NCI-H748 (cell line): ENCODE measurements at regions not wholly inside any gene's neighbourhood (a gene's known extent, or its start where the extent isn't known, plus 50 kb on each side); places are given as distances from the start of the nearest gene placed in this dataset.

Experiments used
- DNase-seq: peaks from one replicate; lab custom pipeline; 2025; ENCODE audit not compliant: unreplicated experiment; lab: John Stamatoyannopoulos, UW

DNA sequence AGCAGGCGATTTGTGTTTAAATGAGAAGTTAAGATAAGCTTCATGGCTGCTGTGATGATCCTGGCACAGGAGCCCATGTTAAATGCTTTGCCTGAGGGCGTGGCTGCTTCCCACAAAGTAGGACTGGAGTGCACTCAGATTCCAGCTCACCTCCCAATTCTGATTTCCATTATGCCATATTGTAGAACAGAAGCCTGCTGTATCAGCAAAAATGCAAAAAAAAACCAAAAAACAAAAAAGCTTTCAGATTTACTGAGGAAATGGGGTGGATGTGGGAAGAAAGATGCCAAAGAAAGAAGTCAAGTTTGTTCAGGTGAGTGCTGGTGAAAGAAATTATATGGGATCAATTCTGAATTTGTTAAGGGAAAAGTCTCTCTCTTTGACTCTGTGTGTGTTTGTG lies 610.4 kb upstream of the NETO1 start:
- no peak for DNase-seq

DNA sequence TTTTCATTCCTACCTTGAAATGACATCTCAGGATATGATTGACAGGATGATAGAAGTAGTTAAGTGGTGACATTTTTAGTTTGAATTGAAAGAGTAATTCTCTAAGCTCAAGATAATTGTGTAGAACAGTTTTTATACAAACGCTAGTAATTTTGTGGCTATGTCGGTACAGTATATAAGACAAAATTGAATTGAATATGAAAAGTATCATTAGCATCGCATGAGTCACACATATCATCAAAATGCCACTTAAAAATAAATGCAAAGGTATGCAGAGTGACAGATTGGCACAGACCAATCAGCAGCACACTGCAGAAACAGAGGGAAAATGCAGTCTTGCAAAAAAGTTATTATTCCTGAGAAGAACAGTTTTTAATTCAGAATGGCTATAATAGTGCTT lies 608.2 kb upstream of the NETO1 start:
- no peak for DNase-seq

DNA sequence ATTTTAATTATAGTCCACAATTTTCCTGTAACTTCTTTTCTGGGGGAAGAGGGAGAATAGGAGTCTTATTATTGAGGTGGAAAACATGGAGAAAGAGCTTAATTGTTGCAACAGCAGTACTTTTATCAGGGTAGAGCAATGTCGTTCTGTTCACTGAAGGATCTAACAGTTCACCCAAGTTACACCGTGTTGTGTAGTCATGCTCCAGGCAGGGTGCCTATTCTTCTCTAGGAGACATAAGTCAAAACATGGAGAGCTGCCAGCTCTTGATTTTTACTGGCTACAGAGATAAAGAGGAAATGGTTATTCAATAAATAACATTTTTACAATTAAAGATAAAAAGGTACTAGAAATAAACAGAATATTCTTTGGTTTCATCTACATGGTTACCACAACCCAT lies 594.3 kb upstream of the NETO1 start:
- peak; percentile 6 for DNase-seq

DNA sequence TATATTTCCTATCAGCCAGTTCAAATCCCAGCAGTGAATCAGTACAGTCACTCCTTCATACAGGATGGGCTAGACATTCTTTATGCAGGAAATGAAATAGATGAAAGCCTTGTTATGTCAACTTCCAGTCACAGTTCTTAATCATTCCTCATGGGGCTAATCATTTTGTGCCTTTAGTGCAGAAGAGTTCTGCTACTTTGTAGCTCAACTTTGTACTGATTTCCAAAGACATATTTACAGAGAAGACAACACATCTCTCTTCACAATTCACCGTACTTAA lies 593.9 kb upstream of the NETO1 start:
- no peak for DNase-seq

DNA sequence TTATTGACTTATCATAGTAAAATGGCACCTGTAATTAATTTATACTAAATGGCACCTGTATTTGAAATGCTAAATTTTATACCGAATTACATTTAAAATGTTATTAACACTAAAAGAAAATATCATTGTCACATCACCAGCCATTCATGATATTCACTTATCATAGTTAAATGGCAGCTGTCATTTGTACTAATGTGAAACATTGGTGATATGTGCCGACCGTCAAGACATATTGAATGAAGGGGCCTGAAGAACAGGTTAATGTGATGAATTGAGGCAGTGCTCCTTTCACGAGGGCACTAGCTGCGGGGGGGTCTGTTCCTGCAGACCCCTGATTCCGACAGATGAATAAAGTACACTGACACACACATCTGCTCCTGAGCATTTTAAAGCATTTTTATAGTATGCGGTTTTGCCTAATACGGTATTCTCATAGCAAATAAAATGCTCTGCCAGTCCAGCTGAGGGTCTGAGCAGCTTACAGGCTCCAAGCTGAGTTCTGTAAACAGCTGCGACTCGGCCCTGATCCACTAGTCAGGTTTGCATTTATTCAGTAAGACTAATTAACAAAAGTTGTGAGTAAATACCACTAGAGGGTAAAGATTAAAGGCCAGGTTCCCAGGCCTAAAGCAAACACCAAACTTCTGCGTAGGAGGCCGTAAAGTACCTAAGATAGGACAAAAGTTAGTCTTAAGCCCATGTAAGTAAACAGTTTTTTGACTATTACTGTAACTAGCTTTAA lies 593.4 kb upstream of the NETO1 start:
- DNase-seq, result no peak

DNA sequence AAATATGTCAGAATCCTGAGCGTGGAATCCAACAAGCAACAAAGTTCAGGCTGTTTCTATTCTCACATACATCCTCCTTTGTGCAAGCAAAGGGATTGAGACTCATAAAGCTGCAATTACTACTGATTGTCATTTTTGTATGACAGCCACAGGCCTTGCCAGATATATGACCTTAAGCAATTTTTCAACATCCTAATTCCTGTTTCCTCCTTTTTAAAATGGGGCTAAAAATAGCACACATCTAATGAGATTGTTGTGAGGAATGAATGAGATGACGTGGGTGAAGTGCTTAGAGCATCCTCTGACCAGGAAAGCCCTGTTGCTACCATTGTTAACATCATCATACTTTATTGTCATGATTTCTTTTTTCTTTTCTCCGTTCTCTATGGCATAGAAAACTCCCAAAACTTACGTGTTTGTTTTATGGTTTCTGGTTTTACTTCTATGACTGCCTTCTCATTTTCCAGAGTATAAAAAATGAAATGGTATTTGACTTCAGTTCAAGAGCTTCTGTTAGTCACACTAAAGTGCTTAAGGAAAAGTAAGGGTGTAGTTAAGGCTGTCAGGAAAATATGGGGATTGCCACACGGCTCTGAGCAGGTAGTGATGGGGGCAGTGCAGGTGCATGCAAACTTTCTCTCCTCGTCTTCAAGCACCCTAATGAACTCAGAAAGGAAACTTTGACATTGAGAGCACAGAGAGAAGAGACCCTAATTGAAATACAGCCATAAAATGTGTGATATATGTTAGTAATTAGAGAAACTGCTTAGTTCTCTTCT lies 590.6 kb upstream of the NETO1 start:
- no peak for DNase-seq

DNA sequence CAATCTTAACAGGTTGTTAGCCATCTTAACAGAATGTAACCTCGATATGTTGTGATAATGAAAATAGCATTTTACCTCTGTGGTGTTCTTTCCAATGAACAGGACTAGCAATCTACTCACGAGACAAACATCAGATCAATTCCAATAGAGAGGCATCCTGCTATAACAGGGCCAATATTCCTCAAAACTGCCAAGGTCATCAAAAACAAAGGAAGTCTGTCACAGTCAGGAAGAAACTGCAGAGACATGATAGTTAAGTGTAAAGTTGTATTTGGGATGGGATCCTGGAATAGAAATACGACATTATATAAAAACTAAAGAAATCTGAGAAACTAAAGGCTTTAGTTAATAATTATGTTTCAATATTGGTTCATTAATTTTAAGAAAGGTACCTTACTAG lies 588.9 kb upstream of the NETO1 start:
- no peak for DNase-seq

DNA sequence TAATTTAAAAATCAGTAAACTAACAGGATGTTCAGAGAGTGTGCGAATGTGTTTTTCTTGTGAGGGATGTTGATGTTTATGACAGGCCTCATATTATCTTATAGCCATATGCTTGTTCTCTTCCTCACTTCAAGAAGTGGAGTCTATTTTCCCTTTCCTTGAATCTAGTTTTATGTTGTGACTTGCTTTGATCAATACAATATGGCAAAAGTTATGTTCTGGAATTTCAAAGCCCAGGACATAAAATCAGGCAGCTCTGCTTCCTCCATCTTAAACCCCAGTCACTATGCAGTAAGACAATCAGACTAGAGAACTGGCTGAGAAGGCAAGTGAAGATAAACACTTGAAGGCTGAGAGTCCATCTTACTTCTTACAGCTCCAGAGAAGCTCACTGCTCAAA lies 585.1 kb upstream of the NETO1 start:
- DNase-seq, result no peak

DNA sequence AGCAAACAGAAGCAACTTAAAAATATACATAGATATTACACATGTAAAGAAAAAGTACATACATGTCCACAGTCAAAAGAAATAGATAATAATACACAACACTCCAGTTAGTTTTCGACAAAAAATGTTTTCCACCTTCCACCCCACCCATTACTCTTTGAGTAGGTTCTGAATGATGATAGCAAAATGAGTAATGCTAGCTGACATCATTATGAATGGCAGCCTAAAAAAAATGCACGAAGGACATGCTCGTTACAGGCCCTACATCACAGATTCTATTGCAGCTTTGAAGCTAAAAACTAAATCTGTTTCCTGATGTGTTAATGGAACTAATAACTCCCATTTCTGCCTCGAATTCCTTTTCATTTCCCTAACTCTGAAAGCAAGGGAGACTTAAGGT lies 578.7 kb upstream of the NETO1 start:
- DNase-seq, result no peak

DNA sequence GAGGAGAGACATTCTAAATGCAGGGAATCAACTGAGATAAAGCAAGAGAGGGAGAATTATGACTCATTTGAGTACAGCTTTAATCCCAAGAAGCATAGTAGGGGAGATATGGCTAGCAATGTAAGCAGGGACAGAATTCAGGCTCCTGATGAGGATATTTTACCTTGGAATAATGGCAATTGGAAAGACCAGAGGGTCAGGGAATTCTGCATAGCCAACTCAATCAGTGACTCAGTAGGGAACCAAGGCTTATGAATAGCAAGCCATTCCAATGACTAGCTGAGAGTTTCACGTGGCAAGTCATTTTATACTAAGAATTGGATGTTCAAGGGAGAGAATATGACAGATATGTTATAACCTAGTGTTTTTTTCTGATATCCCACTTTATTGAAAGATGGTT lies 563.8 kb upstream of the NETO1 start:
- DNase-seq, result no peak

DNA sequence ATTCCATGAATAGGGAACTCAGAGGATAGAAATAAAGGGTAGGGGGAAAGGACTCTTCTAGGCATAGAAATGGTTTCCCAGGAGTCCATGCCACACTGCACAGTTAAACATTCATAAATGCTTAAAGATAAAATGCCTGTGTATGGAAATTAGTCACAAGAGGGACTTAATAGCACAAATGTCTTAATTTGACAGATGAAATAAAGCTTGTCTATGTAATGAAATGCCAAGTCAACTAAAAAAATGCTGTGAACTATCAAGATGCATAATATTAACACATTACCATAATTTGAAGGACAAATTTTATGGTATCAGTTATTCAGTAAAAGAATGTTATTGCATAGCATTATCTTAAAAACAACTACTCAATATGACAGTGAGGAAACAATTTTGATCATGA lies 553.2 kb upstream of the NETO1 start:
- no peak for DNase-seq

DNA sequence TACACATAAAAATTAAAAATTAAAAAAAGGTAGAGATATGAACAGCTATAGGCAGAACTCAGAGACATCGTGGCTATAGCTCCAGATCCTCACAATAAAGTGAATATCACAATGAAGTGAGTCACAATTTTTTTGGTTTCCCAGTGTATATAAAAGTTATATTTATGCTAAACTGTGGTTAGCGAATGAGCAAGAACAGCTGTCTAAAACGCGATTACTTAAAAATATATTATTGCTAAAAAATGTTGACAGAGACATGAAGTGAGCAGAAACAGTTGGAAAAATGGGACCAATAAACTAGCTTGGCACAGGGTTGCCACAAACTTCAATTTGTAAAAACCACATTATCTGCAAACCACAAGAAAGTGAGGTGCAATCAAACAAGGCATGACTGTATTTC lies 551.7 kb upstream of the NETO1 start:
- DNase-seq, result no peak

DNA sequence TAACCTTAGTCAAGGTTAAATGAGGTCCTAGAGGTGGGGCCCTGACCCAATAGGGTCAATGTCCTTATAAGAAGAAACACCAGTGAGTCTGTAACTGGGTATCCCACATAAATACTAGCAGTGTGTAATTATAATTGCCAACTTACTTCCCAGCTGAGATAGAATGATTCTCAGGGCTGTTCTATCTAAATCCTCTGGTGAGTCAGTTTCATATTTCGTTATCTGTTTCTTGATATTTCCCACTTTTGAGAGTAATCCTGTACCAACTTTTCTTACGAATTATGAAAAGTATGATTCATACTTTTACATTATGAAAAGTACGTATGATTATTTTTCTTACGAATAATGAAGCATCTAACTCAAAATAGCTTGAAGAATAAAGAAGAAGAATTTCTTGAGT lies 546.8 kb upstream of the NETO1 start:
- no peak for DNase-seq

DNA sequence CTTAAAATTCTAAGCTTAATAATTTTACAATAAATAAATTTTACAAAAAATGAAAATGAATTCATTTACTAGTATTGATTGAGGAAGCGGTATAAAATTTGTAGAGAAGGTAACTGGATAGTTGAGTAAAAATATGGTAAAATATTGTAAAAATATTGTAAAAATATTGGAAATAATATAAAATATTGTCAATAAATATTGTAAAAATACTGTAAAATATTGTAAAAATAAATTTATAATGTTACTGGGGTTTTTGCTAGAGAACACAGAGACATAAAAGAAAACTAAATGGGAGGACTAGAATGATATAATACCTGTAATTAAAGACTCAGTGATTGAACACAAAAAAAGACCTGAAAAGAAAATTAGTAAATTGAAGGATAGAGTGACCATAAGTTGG lies 546.3 kb upstream of the NETO1 start:
- no peak for DNase-seq

DNA sequence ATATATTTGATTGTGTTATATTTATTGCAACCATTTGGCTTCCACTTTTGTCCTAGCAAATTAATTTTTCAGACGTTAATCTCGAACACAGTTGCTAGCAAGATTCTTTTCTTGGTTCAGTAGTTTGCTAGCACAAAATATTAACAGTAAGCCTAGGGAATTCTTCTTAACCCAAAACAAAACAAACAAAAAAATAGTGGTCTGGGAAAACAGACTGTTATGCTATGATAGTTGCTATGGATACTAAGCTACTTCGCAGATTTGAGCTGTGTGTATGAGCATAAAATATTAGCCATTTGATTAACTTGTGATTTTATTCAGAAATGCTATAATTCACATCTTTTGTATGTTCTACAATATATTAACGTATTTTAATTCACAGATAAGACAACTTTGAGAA lies 541.5 kb upstream of the NETO1 start:
- no peak for DNase-seq

DNA sequence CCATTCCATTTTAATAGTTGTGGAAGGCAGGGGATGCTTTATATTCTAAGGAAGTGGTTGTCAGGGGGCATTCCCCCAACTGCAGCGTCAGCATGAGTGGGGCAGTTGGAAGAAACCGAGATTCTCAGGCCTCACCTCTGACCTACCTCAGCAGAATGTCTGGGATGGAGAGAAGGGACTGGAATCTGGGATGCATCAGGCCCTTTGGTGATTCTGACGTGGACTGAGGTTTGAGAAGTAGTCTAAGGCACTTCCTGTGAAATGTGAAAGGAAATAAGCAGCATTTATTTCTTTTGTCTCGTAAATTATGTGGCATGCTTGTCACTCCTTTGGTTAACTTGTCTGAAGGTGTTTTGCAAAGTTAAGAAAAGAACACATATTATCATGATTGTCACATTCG lies 540.7 kb upstream of the NETO1 start:
- no peak for DNase-seq

DNA sequence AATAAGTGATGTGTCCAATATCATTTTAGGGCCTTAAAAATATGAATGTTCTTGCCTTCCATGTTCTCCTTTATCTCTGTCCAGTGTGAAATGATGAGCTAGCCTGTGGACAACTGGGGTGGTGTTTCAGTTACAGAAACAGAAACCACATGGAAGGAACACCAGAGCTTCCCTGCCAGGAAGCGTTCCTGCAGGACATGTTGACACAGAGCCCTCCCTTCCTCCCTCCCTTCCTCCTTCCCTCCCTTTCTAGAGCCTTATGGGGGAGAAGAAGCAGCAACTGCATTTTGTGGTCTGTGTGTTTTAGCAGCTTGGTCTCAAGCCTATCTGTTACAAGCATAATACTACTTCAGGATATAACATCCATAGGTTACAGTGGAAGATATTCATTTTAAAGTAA lies 539.7 kb upstream of the NETO1 start:
- no peak for DNase-seq

DNA sequence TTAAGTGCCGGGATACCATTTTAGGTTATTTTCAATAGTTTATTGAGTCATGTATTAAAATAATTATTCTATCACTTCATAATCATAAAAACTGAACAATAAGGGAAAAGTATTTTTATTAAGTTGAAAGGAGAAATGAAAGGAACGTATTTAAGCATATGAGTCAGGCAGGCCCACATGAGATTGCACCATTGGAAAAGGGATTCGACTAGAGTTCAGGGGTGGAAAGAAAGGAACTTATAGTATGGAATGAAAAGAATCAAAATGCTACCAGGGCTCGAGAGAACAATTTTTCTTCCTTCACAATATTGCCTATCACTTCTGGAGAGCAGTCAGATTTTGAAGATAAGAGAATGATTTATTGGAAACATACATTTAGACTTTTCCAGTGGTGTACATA lies 516.5 kb upstream of the NETO1 start:
- no peak for DNase-seq

DNA sequence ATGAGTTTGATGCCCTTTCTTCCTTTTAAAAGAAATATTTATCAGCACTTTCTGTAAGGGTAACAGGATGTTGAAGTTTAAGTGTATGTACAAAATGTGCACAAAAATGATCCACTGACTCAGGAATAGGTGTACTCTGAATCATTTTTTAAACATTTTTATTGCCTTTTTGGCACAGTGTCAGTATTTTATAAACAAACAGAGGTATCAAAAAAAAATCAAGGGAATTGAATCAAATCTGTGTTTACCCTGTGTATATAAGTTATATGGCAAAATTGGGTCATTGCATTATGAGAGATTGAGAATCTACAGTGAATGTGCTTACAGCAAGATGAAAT lies 513.9 kb upstream of the NETO1 start:
- no peak for DNase-seq

DNA sequence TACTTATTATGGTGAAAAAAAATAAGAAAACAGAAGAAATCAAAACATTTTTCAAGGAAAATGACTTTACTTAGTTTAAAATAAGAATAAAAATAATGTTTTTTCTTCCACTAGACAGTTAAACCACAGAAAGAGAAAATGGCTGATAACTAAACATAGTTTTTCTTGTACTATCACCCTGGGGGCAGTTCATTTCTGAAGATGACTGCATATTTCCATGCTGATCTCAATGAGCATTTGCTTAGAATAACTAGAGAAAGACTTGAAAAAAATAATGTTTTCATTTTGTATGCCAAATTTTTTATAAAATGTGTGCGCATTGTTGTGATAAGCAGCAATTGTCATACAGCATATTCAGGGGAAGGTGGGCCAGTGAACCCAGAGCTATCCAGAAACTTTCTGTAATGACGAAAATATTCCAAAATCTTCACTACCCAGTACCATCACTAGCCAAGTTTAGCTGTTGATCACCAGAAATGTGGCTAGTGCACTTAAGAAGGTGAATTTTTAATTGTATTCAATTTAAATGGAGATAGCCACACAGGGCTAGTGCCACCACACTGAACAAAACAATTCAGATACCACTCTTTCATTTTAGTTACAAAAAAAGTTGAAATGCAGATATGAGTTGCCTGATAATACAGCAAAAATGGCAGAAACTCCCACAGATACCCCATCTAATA lies 513.4 kb upstream of the NETO1 start:
- DNase-seq, result no peak

DNA sequence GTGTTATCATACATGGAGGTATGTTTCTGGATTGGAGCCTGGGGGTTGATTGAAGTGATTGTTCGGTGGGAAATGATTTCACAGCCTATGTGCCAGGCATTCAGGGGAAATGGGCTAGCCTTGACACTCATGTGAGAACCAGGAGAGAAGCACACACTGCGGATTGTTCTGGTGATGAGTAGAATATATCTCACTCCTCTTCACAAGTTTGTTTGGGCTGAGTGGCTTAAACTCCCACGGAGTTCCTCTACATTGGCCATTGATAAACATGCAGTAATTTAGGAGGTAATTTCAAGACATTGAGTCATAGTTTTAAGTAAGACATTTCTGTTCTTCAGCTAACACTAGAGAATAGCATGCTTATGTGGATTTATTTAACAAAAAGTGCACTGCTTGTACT lies 498.9 kb upstream of the NETO1 start:
- no peak for DNase-seq

DNA sequence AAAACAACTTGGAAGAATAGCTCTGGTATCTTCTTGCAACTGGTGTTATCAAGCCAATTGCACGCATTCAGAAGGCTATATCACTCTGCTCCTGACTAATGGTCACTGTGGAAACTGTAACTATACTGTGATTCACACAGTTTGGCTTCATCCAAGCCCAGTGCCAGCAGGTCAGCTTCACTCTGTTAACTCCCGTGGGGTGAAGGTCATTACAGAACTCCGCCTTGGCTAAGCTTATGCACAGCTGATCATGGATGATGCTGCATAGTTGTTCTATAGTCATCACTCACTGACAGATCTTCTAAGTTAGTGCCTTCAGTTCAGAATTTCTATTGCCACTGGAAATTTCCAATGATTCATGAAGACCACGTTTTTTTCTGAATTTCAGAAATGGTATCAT lies 497.2 kb upstream of the NETO1 start:
- no peak for DNase-seq

DNA sequence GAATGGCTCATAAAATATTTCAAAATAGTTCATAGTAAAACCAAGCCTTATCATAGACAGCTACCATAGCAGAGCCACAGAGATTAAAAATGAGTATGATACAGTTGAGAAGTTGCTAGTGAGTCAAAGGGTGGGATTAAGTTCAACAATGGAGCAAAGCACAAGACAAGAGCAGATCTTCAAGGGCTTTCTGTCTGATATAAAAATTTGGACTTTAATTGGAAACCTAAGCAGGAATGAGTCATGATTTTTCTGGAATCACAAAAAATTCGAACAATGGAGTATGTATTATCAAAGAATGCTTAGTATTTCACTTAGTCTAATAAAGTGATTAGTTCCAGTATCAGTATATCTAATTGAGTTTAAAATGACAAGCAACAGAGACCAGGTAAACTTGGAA lies 487.3 kb upstream of the NETO1 start:
- no peak for DNase-seq
